Stimulated activated CD4-positive, alpha-beta T cell treated with anti-CD3 and anti-CD28 coated beads, TNF-alpha, amount 100 ng/mL, for 4 hours (primary cell): ENCODE measurements at regions not wholly inside any gene's neighbourhood (a gene's known extent, or its start where the extent isn't known, plus 50 kb on each side); places are given as distances from the start of the nearest gene placed in this dataset.

Experiments used
- DNase-seq, 3 experiments: peaks; one replicate each; pipeline ENCODE4 v3.0.0-alpha.2; 2020; ENCODE audit warnings: low read depth in 3 of 3

GRCh38 chr13:30151388-30151787, 156.0 kb downstream of the KATNAL1 start:
- DNase-seq: no peak

- no peak for DNase-seq
These were observed 158.1 kb downstream of the KATNAL1 start for GRCh38 chr13:30149248-30149647.

DNA sequence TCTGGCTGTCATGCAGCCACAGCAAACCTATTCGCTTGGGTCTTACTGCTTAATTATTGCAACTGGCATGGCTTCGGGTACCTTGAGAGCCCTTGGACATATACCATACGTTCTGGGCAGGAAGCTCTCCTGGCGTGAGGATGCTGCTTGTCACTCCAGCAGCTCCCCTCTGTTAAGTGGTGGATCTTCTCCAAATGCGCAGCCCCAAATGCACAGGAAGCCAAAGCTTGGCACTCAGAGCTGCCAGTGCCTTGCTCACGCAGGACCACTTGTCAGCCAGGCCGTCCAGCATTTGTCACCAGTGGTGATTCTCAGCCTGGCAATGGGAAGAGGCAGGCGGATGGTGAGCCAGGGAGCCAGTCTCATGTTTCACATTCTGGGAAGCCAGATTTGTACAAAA, 158.6 kb downstream of the KATNAL1 start:
- DNase-seq: no peak

DNA sequence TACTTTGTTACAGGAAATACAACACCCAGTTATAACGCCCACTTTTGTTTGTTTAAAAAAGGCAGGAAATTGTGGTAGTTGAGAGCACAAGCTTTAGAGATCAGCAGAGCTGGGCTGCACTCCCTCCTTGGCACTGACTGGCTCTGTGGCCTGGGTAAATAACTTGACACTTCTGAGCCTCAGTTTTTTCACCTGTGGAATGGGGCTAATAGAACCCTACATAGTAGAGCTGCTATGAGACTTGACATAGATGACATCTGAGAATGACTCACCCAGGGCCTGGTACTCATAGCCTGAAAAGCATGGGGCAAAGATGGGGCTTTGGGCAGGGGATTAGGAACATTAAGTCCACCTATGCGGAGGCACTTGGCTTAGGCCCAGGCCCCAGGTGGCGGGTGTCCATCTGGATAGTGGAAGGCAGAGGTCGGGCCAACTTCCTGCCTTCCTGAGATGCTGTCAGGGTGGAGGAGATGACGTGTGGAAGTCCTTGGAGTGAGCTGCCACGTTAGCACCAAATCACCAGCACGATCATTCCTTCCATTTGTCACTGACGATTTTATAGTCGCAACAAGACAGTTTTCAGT, 159.1 kb downstream of the KATNAL1 start:
- DNase-seq: no peak

GRCh38 chr13:30147421-30147820, 159.9 kb downstream of the KATNAL1 start:
- no peak for DNase-seq

DNA sequence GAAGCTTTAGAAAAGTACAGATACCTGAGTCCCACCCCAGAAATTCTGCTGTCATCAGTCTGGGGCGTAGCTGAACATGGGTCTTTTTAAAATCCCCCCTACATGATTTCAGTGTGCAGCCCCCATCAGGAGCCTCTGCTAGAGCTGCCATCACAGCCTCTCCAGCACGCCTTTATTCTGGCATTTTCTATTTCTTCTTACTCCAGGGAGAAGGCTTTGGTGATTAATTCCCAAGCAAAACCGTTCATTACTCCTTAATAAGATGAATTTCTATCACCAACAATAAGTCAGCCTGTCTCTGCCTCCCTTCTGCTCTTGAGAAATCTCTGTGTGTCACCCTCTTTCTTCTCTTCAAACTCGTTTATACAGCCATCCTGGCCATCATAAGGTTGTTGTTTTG, 160.3 kb downstream of the KATNAL1 start:
- no peak for DNase-seq

DNA sequence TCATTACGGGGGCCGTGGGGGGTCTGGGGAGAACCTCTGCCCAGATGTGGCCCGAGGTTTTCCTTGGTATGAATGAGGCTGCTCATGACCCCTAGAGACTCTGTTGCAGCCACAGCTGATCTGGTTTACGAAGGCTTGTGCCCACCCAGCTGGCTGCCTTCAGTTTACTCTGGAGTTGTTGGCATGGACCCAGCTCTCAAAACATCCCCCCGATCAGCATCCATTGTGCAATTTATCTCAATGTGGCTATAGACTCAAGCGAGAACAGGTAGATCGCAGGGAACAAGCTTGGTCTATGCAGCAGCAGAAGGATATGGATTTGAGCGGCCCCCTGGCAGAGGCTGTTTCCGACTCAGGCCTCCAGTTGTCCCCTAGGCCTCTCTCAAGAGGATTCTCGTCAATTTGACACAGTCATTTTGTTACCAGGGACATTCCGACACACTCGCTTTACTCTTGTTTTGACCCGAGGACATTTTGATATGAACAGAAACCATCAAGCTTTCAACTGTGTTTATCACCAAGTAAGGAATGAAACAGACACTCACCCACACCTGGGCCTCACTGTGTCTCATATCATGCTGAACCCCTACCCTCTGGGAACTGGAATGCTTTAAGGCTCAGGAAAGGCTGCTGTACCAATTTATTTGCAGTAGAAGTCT, 161.5 kb downstream of the KATNAL1 start:
- no peak for DNase-seq

GRCh38 chr13:30143666-30144400, 163.5 kb downstream of the KATNAL1 start:
- no peak for DNase-seq

- DNase-seq: no peak
These were observed 164.7 kb downstream of the KATNAL1 start for GRCh38 chr13:30142486-30143211.

DNA sequence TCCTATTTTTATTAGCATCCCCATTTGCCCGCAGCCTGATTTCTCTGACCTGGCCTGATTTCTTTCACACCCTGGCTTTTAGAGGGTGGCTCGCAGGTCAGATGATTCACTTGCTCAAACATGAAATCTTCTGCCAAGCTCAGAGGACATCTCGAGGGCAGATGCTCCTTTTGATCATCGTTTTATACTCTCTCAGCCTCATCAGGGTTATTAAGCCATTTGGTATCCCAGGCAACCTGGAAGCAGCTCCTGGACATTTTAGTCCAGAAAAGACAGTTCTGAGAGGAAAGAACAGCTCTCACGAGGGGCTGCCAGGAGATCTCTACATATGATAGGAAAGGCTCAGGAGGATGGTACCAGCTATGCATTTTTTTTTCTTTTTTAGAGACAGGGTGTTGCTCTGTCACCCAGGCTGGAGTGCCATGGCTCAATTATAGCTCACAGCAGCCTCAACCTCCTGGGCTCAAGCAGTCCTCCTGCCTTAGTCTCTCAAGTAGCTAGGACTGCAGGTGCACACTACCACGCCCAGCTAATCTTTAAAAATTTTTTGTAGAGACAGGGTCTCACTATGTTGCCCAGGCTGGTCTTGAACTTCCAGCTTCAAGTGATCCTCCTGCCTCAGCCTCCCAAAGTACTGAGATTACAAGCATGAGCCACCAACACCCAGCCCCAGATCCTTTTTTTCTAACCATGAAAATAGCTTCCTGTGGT, 165.4 kb downstream of the KATNAL1 start:
- no peak for DNase-seq

- DNase-seq: no peak
These were observed 166.4 kb downstream of the KATNAL1 start for GRCh38 chr13:30140973-30141372.

DNA sequence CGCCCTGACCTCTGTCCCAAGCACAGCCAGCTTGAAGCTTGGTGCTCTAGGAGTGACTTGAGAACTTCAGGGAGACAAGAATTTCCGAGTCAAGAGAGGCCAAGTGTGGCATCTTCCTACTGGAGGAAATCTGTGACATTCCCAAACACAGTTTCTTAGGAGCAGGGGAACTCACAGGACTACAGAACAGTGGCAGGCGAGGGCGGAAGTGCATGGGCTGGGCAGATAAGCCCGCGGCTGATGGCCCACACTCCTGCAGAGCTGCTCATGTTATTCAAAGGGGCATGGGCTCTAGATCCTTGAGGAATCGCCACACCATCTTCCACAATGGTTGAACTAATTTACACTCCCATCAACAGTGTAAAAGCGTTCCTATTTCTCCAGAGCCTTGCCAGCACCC, 168.8 kb downstream of the KATNAL1 start:
- no peak for DNase-seq

GRCh38 chr13:30135868-30136267, 171.5 kb downstream of the KATNAL1 start:
- DNase-seq: no peak

- no peak for DNase-seq
These were observed 172.0 kb downstream of the KATNAL1 start for GRCh38 chr13:30135351-30135750.

- DNase-seq: no peak
These were observed 172.8 kb downstream of the KATNAL1 start for GRCh38 chr13:30134578-30134977.

GRCh38 chr13:30133996-30134395, 173.4 kb downstream of the KATNAL1 start:
- no peak for DNase-seq

GRCh38 chr13:30133554-30133912, 173.8 kb downstream of the KATNAL1 start:
- no peak for DNase-seq

DNA sequence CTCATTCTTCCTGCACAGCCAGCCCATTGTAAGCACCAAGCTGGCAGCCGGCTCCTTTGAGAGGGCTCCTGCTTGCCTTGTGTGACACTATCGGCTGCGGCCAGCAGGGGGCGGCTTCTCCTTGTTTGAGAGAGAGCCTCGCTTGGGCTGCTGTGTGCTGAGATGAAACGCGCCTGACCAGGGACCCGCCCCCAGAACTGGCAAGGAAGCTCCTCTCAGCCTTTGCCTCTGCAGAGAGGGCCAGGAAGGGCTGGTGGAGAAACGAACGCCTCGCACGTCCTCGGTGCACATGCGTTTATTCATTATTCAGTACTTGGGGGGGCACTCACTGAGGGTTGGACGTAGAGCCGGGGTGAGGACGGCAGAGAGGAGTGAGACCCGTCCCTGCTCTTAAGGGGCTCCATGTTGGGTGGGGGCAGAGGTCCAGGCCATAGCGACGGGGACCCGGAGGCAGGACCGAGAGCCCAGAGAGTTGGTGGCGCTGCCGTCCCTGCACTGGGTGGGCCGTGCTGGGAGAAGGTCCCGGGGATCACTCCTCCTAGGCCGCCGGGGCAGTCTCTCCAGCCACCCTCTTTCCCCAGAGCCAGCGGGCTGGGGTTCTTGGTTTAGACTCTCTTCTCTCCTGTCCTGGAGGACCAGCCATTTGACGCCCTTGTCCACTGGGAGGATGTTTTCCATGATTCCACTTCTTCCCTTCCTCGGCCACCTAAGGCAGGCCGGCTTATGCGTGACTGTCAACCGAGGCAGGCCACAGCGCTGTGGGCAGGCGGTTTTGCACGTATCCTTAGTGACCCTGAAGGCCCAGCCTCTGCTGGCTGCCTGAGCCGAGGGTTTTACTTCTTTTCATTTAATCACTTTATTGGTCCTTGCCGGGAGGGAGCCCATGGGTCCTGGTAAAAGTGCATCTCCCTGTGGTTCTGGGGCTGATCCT, 174.5 kb downstream of the KATNAL1 start:
- DNase-seq: peak; percentile 90 to 99 (median 94)

DNA sequence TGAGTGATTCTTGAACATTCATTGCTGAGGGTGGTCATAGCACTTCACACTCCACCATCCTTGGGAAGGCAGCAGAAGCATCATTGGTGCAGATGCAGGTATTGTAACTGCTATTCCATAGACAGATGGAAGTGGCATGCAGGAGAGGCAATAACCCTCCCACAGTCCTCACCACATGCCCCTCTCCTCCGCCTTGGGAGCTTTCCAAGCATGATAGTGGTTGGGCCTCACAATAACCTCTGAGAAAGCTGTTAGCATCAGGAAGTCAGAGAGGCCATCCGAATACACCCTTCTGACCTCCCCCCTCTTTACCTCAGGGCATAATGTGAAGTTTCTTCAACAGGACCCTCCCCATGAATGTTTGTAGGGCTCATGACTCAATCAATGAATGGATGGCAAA, 177.9 kb downstream of the KATNAL1 start:
- no peak for DNase-seq

- no peak for DNase-seq
These were observed 178.8 kb downstream of the KATNAL1 start for GRCh38 chr13:30128591-30128990.

DNA sequence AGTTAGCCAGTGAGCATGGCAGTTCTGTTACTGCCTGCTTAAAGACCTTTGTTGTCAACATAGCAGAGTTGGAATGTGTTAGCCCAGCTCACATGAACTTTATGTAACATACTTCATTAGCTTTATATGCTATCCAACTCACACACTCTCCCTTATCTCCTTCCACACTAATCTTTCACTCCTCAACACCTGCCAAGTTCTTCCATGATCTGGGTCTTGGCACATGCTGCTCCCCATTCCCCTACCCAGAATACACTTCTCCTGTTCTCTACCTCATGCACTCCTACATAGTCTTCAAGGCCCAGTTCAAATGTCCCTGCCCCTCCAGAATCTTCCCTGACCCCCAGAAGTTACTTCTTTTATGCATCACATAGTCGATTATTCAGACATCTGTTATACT, 179.3 kb downstream of the KATNAL1 start:
- no peak for DNase-seq
